Mesendoderm (in vitro differentiated cells): ENCODE measurements at regions not wholly inside any gene's neighbourhood (a gene's known extent, or its start where the extent isn't known, plus 50 kb on each side); places are given as distances from the start of the nearest gene placed in this dataset.
A peak's percentile ranks its signal among the peaks of the same experiment; 100 is the strongest.
"Not testable (repeated sequence)": the region's sequence is repeated elsewhere in the genome, so short reads cannot be mapped to it uniquely, and the experiment has no call there.

Experiments used
- DNase-seq: peaks from one replicate; pipeline ENCODE4 v3.0.0; 2013
- H2AK5ac ChIP-seq: 2 replicates; pipeline ENCODE4 v1.6.1; 2013; ENCODE audit warnings: low read length, inconsistent platforms
- H2BK120ac ChIP-seq: 2 replicates; pipeline ENCODE4 v1.6.1; 2013; ENCODE audit warnings: low read depth, mild to moderate bottlenecking, low read length, moderate library complexity, mixed read lengths
- H2BK15ac ChIP-seq: replicated peaks from 2 replicates; pipeline ENCODE4 v1.6.1; 2013; ENCODE audit warnings: low read depth, mild to moderate bottlenecking, moderate library complexity
- H2BK5ac ChIP-seq: 2 replicates; pipeline ENCODE4 v1.6.1; 2013; ENCODE audit warnings: low read length, inconsistent platforms
- H3K18ac ChIP-seq: 2 replicates; pipeline ENCODE4 v1.6.1; 2013; ENCODE audit warnings: mild to moderate bottlenecking, low read length, mixed read lengths
- H3K23ac ChIP-seq: one replicate; pipeline ENCODE4 v1.6.1; 2013; ENCODE audit warnings: low read length
- H3K27ac ChIP-seq: 2 replicates; pipeline ENCODE4 v1.5.1; 2013; ENCODE audit warnings: low read depth, mild to moderate bottlenecking, inconsistent platforms, low read length, moderate library complexity
- H3K27me3 ChIP-seq: 2 replicates; pipeline ENCODE4 v1.6.1; 2013; ENCODE audit warnings: low read length, control low read depth, mild to moderate bottlenecking, inconsistent platforms; ENCODE audit not compliant: insufficient read depth, poor library complexity
- H3K36me3 ChIP-seq: 2 replicates; pipeline ENCODE4 v1.6.1; 2013; ENCODE audit warnings: low read length, inconsistent platforms; ENCODE audit not compliant: control insufficient read depth, insufficient read depth
- H3K4ac ChIP-seq: one replicate; pipeline ENCODE4 v1.6.1; 2013; ENCODE audit warnings: low read depth, mild to moderate bottlenecking, low read length, moderate library complexity
- H3K4me1 ChIP-seq: 2 replicates; pipeline ENCODE4 v1.6.1; 2013; ENCODE audit warnings: low read depth, low read length, inconsistent platforms; ENCODE audit not compliant: control insufficient read depth
- H3K4me2 ChIP-seq: 2 replicates; pipeline ENCODE4 v1.6.1; 2013; ENCODE audit warnings: low read length
- H3K4me3 ChIP-seq: 2 replicates; pipeline ENCODE4 v1.5.1; 2013; ENCODE audit warnings: mild to moderate bottlenecking, low read length
- H3K56ac ChIP-seq: one replicate; pipeline ENCODE4 v1.6.1; 2013; ENCODE audit warnings: low read length
- H3K79me1 ChIP-seq: 2 replicates; pipeline ENCODE4 v1.6.1; 2013; ENCODE audit warnings: low read length, inconsistent platforms
- H3K79me2 ChIP-seq: 2 replicates; pipeline ENCODE4 v1.6.1; 2013; ENCODE audit warnings: mild to moderate bottlenecking, low read length; ENCODE audit not compliant: control insufficient read depth, insufficient read depth
- H3K9ac ChIP-seq: 2 replicates; pipeline ENCODE4 v1.6.1; 2013; ENCODE audit warnings: low read length, inconsistent platforms
- H4K5ac ChIP-seq: one replicate; pipeline ENCODE4 v1.6.1; 2013; ENCODE audit warnings: low read length
- H4K8ac ChIP-seq: one replicate; pipeline ENCODE4 v1.6.1; 2013; ENCODE audit warnings: low read depth, mild to moderate bottlenecking, control low read depth, low read length, moderate library complexity
- WGBS: extraction: QIAGEN DNeasy Blood & Tissue Kit; methylation state at CpG from one replicate; pipeline ENCODE4 v1.1.7; 2013; ENCODE audit warnings: low lambda C conversion rate, missing lambda C conversion rate; ENCODE audit not compliant: insufficient coverage; ENCODE audit errors: extremely low coverage; 5-methylcytosine and 5-hydroxymethylcytosine counted together

DNA sequence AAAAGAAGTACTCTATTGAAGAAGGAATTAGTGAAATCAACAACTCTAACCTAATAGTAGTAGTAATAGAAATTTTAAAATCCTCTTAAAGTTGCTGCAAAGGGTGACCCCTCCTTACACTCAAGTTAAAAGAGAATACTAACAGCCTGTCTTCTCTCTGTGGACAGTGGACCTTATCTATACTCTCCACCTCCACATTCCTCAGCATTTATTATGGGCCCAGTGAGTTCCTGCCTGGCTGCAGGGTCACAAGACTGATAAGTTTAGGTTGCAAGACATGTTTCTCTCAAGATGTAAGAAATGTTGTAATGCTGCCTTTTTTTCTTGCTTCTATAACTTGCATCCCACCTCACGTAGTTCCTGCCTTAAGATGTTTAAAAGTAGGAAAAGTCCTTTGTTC lies 880.6 kb downstream of the PDCD6IP start:
- H2BK15ac ChIP-seq, H4K5ac ChIP-seq, H3K79me2 ChIP-seq, H3K27ac ChIP-seq, H3K4me3 ChIP-seq, H3K4me1 ChIP-seq, H4K8ac ChIP-seq, H2BK5ac ChIP-seq, H3K56ac ChIP-seq, H3K36me3 ChIP-seq, H2AK5ac ChIP-seq, H3K9ac ChIP-seq, H3K23ac ChIP-seq, H3K4ac ChIP-seq, H3K79me1 ChIP-seq, DNase-seq, H2BK120ac ChIP-seq, H3K18ac ChIP-seq, H3K27me3 ChIP-seq, H3K4me2 ChIP-seq: not testable (repeated sequence)
- no CpG with 5 or more reads among the region's 1 CpG for WGBS

DNA sequence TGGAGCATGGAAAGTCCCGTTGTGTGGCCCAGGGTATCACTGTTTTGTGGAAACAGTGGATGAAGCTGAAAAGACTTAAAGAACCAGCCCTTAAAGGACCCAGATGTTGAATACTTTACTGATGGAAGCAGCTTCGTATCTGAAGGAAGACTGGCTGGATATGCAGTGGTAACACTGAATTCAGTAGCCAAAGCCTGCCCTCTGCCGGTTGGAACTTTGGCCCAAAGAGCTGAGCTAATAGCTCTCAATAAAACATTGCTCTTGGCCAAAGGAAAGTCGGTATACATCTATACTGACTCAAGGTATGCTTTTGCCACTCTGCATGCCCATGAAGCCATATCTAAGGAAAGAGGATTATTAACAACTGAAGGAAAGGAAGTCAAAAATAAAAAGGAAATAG lies 885.4 kb downstream of the PDCD6IP start:
- Histone ChIP-seq H2BK15ac (no peak overlapping the region), H3K23ac (no peak overlapping the region), H3K56ac (no peak overlapping the region), H3K4me1 (no peaks in the 10 kb centered on the region), H3K4me2 (no peak overlapping the region), H3K36me3 (no peaks in the 10 kb centered on the region), H3K79me2 (no peaks in the 10 kb centered on the region), H3K27ac (no peak overlapping the region), H4K8ac (no peak overlapping the region), H3K27me3 (no peaks in the 10 kb centered on the region), H3K79me1 (no peaks in the 10 kb centered on the region), H2BK120ac (peak overlapping the region; percentile 39), H3K9ac (no peak overlapping the region), H2BK5ac (no peak overlapping the region), H3K4ac (no peak overlapping the region), H3K4me3 (no peak overlapping the region), H2AK5ac (no peak overlapping the region), H3K18ac (no peak overlapping the region), H4K5ac (no peak overlapping the region)
- WGBS: no CpG with 5 or more reads among the region's 4 CpGs
- DNase-seq: peak; percentile 77

DNA sequence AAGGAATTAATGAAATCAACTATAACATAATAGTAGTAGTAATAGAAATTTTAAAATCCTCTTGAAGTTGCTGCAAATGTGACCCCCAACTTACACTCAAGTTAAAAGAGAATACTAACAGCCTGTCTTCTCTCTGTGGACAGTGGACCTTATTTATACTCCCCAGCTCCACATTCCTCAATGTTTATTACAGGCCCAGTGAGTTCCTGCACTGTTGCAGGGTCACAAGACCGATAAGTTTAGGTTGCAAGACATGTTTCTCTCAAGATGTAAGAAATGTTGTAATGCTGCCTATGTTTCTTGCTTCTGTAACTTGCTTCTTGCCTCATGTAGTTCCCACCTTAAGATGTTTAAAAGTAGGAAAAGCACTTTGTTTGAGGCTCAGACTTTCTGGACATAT lies 888.1 kb downstream of the PDCD6IP start:
- H2BK15ac ChIP-seq: no peak overlapping the region
- no peaks in the 10 kb centered on the region for H3K36me3 ChIP-seq
- H3K9ac ChIP-seq: no peak overlapping the region
- H3K27me3 ChIP-seq: no peaks in the 10 kb centered on the region
- no peak overlapping the region for H3K56ac ChIP-seq
- H4K5ac ChIP-seq: no peak overlapping the region
- H3K4me1 ChIP-seq: no peaks in the 10 kb centered on the region
- H3K23ac ChIP-seq: no peak overlapping the region
- H3K79me1 ChIP-seq: no peaks in the 10 kb centered on the region
- no peak overlapping the region for H4K8ac ChIP-seq
- no peak for DNase-seq
- no CpG with 5 or more reads among the region's 1 CpG for WGBS
- H3K79me2 ChIP-seq: no peaks in the 10 kb centered on the region
- H3K27ac ChIP-seq: no peak overlapping the region
- no peak overlapping the region for H2BK120ac ChIP-seq
- H3K4me3 ChIP-seq: no peak overlapping the region
- no peak overlapping the region for H3K18ac ChIP-seq
- H3K4ac ChIP-seq: no peak overlapping the region
- H2BK5ac ChIP-seq: no peak overlapping the region
- H3K4me2 ChIP-seq: no peak overlapping the region
- H2AK5ac ChIP-seq: no peak overlapping the region

DNA sequence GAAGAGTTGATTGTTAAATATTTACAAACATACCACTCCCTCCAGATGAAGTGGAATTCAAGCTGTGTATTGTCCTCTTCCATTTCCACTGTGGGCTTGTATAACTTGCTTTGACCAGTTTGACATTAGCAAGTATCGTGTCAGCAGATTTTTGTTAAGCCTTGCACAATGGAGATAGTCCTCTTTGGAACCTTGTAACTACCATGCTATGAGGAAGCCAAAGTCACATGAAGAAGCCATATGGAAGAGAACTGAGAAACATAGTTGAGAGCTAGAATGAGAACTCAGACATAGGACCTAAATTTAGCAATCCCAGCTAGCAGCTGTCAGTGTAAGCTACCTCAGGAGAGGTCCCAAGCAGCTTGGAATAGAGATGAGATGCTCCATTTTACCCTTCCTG lies 889.2 kb downstream of the PDCD6IP start:
- WGBS: no CpG with 5 or more reads among the region's 1 CpG
- H3K23ac ChIP-seq: no peak overlapping the region
- H2BK15ac ChIP-seq: no peak overlapping the region
- no peak overlapping the region for H2BK120ac ChIP-seq
- H3K9ac ChIP-seq: no peak overlapping the region
- no peak overlapping the region for H3K4me2 ChIP-seq
- H3K27ac ChIP-seq: no peak overlapping the region
- no peak overlapping the region for H3K4me3 ChIP-seq
- H3K27me3 ChIP-seq: no peaks in the 10 kb centered on the region
- no peak overlapping the region for H3K4ac ChIP-seq
- H4K5ac ChIP-seq: no peak overlapping the region
- no peak overlapping the region for H2BK5ac ChIP-seq
- H3K79me1 ChIP-seq: no peaks in the 10 kb centered on the region
- H3K18ac ChIP-seq: no peak overlapping the region
- H3K4me1 ChIP-seq: no peaks in the 10 kb centered on the region
- H2AK5ac ChIP-seq: no peak overlapping the region
- no peaks in the 10 kb centered on the region for H3K36me3 ChIP-seq
- H4K8ac ChIP-seq: no peak overlapping the region
- DNase-seq: no peak
- no peaks in the 10 kb centered on the region for H3K79me2 ChIP-seq
- H3K56ac ChIP-seq: no peak overlapping the region

- Histone ChIP-seq H3K27me3 (no peaks in the 10 kb centered on the region), H3K56ac (no peak overlapping the region), H2AK5ac (no peak overlapping the region), H3K9ac (no peak overlapping the region), H3K18ac (no peak overlapping the region), H3K23ac (no peak overlapping the region), H3K36me3 (no peaks in the 10 kb centered on the region), H3K4me3 (no peak overlapping the region), H4K8ac (no peak overlapping the region), H2BK5ac (no peak overlapping the region), H2BK15ac (no peak overlapping the region), H3K79me1 (no peaks in the 10 kb centered on the region), H3K4ac (no peak overlapping the region), H3K4me2 (no peak overlapping the region), H2BK120ac (no peak overlapping the region), H3K79me2 (no peaks in the 10 kb centered on the region), H3K4me1 (no peaks in the 10 kb centered on the region), H4K5ac (no peak overlapping the region), H3K27ac (no peak overlapping the region)
- WGBS: no CpG with 5 or more reads among the region's 4 CpGs
- no peak for DNase-seq
Measured at GRCh38 chr3:34696831-34697230, 898.4 kb downstream of the PDCD6IP start.

GRCh38 chr3:34703053-34703452 lies 904.6 kb downstream of the PDCD6IP start:
- Histone ChIP-seq H3K56ac (no peak overlapping the region), H3K36me3 (no peaks in the 10 kb centered on the region), H4K8ac (no peak overlapping the region), H2BK5ac (no peak overlapping the region), H3K79me1 (no peaks in the 10 kb centered on the region), H2BK15ac (no peak overlapping the region), H3K4me2 (no peak overlapping the region), H4K5ac (no peak overlapping the region), H3K4me3 (no peak overlapping the region), H3K18ac (no peak overlapping the region), H3K27ac (no peak overlapping the region), H3K4ac (no peak overlapping the region), H2AK5ac (no peak overlapping the region), H3K23ac (no peak overlapping the region), H3K9ac (no peak overlapping the region), H3K4me1 (no peaks in the 10 kb centered on the region), H3K27me3 (no peaks in the 10 kb centered on the region), H3K79me2 (no peaks in the 10 kb centered on the region), H2BK120ac (no peak overlapping the region)
- WGBS: no CpG with 5 or more reads among the region's 3 CpGs
- DNase-seq: peak; percentile 29
